ENCODE measurements at regions not wholly inside any gene's neighbourhood (a gene's known extent, or its start where the extent isn't known, plus 50 kb on each side); places are given as distances from the start of the nearest gene placed in this dataset.

DNA sequence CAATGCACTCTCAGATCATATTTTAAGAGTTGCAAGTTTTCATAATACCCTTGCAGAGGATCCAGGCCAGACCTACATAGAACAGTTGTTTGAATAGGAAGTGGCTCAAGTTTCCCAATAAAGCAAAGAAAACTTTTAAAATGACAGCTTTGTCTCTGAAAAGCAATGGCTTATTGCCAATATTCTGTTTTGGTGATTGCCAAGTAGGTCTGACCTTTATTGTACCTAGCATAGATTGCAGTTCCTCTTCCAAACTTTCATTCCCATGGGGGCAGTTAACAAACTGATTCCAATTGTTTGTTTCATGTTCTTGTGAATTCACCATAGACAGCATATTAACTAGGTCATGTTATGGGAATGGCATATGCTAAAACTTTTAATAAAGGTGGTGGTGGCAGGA is 664.6 kb upstream of the CA10 start:
- Histone ChIP-seq H3K36me3 (ENCODE audit: insufficient read depth) (no peaks in the 10 kb centered on the region), H3K27ac (no peak overlapping the region), H3K4me2 (no peak overlapping the region), H3K4me3 (IDR thresholded peaks at IDR 0.05; ENCODE audit: insufficient read depth, low read depth, low read length) (no peak overlapping the region), H3K4me1 (ENCODE audit: low read depth, poor library complexity, severe bottlenecking) (no peaks in the 10 kb centered on the region), H3K9ac (no peak overlapping the region), H4K20me1 (ENCODE audit: insufficient read depth) (no peaks in the 10 kb centered on the region), H3K79me2 (ENCODE audit: insufficient read depth, low read depth) (no peaks in the 10 kb centered on the region), H2AFZ (ENCODE audit: low read depth) (no peak overlapping the region), H3K27me3 (ENCODE audit: insufficient read depth, low read depth) (no peaks in the 10 kb centered on the region)
- TF ChIP-seq, protein P1, sequence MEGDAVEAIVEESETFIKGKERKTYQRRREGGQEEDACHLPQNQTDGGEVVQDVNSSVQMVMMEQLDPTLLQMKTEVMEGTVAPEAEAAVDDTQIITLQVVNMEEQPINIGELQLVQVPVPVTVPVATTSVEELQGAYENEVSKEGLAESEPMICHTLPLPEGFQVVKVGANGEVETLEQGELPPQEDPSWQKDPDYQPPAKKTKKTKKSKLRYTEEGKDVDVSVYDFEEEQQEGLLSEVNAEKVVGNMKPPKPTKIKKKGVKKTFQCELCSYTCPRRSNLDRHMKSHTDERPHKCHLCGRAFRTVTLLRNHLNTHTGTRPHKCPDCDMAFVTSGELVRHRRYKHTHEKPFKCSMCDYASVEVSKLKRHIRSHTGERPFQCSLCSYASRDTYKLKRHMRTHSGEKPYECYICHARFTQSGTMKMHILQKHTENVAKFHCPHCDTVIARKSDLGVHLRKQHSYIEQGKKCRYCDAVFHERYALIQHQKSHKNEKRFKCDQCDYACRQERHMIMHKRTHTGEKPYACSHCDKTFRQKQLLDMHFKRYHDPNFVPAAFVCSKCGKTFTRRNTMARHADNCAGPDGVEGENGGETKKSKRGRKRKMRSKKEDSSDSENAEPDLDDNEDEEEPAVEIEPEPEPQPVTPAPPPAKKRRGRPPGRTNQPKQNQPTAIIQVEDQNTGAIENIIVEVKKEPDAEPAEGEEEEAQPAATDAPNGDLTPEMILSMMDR (conservative IDR thresholded peaks at IDR 0.05; ENCODE audit: low read depth, low read length): no peak

DNA sequence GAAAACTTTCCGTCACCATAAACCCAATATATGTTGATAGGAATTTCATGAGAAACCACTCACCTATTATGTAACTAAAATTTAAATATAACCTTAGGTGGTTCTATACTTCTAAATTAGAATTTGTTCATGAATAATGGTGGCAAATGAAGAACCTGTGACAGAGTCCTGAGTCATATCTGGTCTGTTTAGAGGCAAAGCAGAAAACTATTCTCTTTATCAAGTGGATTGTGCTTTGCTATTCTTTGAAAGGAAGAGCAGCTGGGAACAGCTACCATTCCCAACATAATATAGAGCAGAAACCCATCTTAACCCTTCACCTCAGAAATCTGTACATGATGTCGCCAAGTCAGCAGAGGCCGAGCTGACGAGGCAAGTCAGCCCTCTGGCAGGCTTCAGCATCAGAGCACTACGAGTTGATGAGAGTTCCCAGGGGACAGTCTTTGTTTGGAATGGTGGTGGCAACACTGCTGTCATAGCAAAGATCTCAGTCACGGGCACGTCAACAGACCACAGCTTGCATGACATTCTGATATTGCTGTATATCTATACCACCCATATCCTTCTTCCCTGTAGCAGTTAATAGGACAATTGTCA is 631.9 kb upstream of the CA10 start:
- no peak overlapping the region for H3K27ac ChIP-seq
- no peak overlapping the region for H3K9ac ChIP-seq
- no peaks in the 10 kb centered on the region for H3K79me2 ChIP-seq (ENCODE audit: insufficient read depth, low read depth)
- H3K4me1 ChIP-seq (ENCODE audit: low read depth, poor library complexity, severe bottlenecking): no peaks in the 10 kb centered on the region
- H3K4me3 ChIP-seq (IDR thresholded peaks at IDR 0.05; ENCODE audit: insufficient read depth, low read depth, low read length): no peak overlapping the region
- H4K20me1 ChIP-seq (ENCODE audit: insufficient read depth): no peaks in the 10 kb centered on the region
- H3K36me3 ChIP-seq (ENCODE audit: insufficient read depth): no peaks in the 10 kb centered on the region
- H3K4me2 ChIP-seq: no peak overlapping the region
- no peaks in the 10 kb centered on the region for H3K27me3 ChIP-seq (ENCODE audit: insufficient read depth, low read depth)
- TF ChIP-seq, protein P1 (conservative IDR thresholded peaks at IDR 0.05; ENCODE audit: low read depth, low read length): no peak
- no peak overlapping the region for H2AFZ ChIP-seq (ENCODE audit: low read depth)

DNA sequence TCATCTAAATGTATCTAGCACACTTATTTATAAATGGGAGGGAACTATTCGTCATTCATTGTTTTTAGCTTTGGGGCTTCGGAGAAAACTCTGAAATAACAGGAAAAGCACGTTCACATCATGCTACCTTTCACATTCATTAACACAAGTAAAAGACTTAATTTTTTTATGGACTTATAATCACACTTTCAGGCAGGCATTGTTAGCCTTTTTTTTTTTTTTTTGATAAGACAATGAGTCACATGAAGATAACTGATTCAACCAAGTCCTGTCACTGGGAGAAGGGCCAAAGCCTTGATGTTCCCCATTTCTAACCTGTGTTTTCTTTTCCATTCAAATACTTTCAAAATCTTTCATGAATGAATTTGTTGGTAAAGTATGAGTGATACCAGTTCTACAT is 631.3 kb upstream of the CA10 start:
- Histone ChIP-seq H3K4me1 (ENCODE audit: low read depth, poor library complexity, severe bottlenecking) (no peaks in the 10 kb centered on the region), H3K27ac (no peak overlapping the region), H3K27me3 (ENCODE audit: insufficient read depth, low read depth) (no peaks in the 10 kb centered on the region), H2AFZ (ENCODE audit: low read depth) (no peak overlapping the region), H3K4me3 (IDR thresholded peaks at IDR 0.05; ENCODE audit: insufficient read depth, low read depth, low read length) (no peak overlapping the region), H3K36me3 (ENCODE audit: insufficient read depth) (no peaks in the 10 kb centered on the region), H3K9ac (no peak overlapping the region), H3K4me2 (no peak overlapping the region), H3K79me2 (ENCODE audit: insufficient read depth, low read depth) (no peaks in the 10 kb centered on the region), H4K20me1 (ENCODE audit: insufficient read depth) (no peaks in the 10 kb centered on the region)
- TF ChIP-seq, protein P1 (conservative IDR thresholded peaks at IDR 0.05; ENCODE audit: low read depth, low read length): no peak

DNA sequence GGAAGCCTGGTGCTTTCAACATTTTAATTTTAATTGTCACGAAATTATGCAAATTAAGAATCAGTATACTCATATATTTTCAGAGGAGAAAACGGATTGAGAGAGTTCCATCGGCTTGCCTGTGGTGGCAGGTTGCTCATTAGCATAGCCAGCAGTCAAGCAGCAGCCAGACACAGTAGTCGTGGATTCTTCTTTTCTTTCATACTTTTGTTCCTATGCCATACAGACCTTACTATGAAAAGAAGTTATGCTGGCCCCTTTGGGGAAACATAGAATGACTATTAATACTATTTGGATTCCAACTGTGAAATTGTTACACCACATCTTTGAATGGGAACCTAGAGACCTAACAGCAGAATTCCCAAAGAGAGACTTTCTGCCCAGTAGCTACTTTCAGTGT is 617.7 kb upstream of the CA10 start:
- Histone ChIP-seq H3K79me2 (ENCODE audit: insufficient read depth, low read depth) (no peaks in the 10 kb centered on the region), H3K36me3 (ENCODE audit: insufficient read depth) (no peaks in the 10 kb centered on the region), H3K4me1 (ENCODE audit: low read depth, poor library complexity, severe bottlenecking) (no peaks in the 10 kb centered on the region), H3K27ac (no peak overlapping the region), H3K4me2 (no peak overlapping the region), H4K20me1 (ENCODE audit: insufficient read depth) (no peaks in the 10 kb centered on the region), H3K9ac (no peak overlapping the region), H3K4me3 (IDR thresholded peaks at IDR 0.05; ENCODE audit: insufficient read depth, low read depth, low read length) (no peak overlapping the region), H3K27me3 (ENCODE audit: insufficient read depth, low read depth) (no peaks in the 10 kb centered on the region), H2AFZ (ENCODE audit: low read depth) (no peak overlapping the region)
- TF ChIP-seq, protein P1 (conservative IDR thresholded peaks at IDR 0.05; ENCODE audit: low read depth, low read length): no peak
